Transverse colon (tissue), 4 donors: ENCODE measurements at regions not wholly inside any gene's neighbourhood (a gene's known extent, or its start where the extent isn't known, plus 50 kb on each side); places are given as distances from the start of the nearest gene placed in this dataset.

Experiments
- DNase-seq: peaks from one replicate; pipeline ENCODE4 v3.0.0-alpha.2; 2019
- H3K27ac ChIP-seq, 4 donors: fragments of 200-600 bp; sonication (generic); 2 replicates each; pipeline ENCODE4 v1.5.1; 2016 to 2018; ENCODE audit warnings: inconsistent platforms in 4 of 4
- H3K27me3 ChIP-seq: fragments of 200-600 bp; sonication (generic); 2 replicates; pipeline ENCODE4 v1.5.1; 2017; ENCODE audit warnings: inconsistent platforms
- H3K36me3 ChIP-seq, 4 donors: fragments of 200-600 bp; sonication (generic); 2 replicates each; pipeline ENCODE4 v1.5.1; 2017 to 2019; ENCODE audit warnings: inconsistent platforms in 4 of 4
- H3K4me1 ChIP-seq, 4 donors: fragments of 200-600 bp; sonication (generic); 2 replicates each; pipeline ENCODE4 v1.5.1; 2017 to 2020; ENCODE audit warnings: inconsistent platforms in 4 of 4
- H3K4me3 ChIP-seq, 4 donors: fragments of 200-600 bp; sonication (generic); 1 replicate in 1 of 4; 2 replicates in 3 of 4; pipeline versions ENCODE4 v1.5.1 to v1.6.1; 2017 to 2019; ENCODE audit warnings: inconsistent platforms in 4 of 4
- H3K9me3 ChIP-seq, 2 donors: fragments of 200-600 bp; sonication (generic); 2 replicates each; pipeline ENCODE4 v1.5.1; 2017 to 2019; ENCODE audit warnings: inconsistent platforms in 2 of 2
- CTCF ChIP-seq, 5 experiments: fragments of 200-600 bp in 3 of 5; fragments of 450-650 bp in 2 of 5; sonication (generic) in 3 of 5; IDR thresholded peaks; 1 replicate in 2 of 5; 2 replicates in 3 of 5; pipeline ENCODE4 v1.5.1; 2016 to 2017; ENCODE audit warnings: antibody characterized with exemption in 5 of 5, inconsistent platforms in 3 of 5, mild to moderate bottlenecking in 2 of 5, moderate library complexity in 1 of 5
- EP300 ChIP-seq: sonication (generic); formaldehyde crosslinking; IDR thresholded peaks from one replicate; pipeline ENCODE4 v1.6.1; 2017; ENCODE audit warnings: antibody characterized with exemption, low read depth
- POLR2A ChIP-seq: fragments of 450-650 bp; IDR thresholded peaks from one replicate; pipeline ENCODE4 v1.6.1; 2016; ENCODE audit warnings: antibody characterized with exemption, mild to moderate bottlenecking, moderate library complexity
- POLR2AphosphoS5 ChIP-seq, 3 donors: sonication (generic); formaldehyde crosslinking; IDR thresholded peaks; one replicate each; pipeline ENCODE4 v1.6.1; 2016; ENCODE audit warnings: antibody characterized with exemption in 3 of 3
- WGBS, 2 donors: methylation state at CpG; one replicate each; pipeline ENCODE4 v1.1.5; 2018; ENCODE audit warnings: low coverage in 1 of 2; 5-methylcytosine and 5-hydroxymethylcytosine counted together
- in situ Hi-C, 4 donors: fragments of 200-750 bp; cut with MboI; loops; one replicate each; pipeline versions ENCODE4 v1.15.0 to v1.15.1; 2017; ENCODE audit warnings: low sequenced_read_pairs in 3 of 4, low pct_ligation_motif_present in 1 of 4, low pct_unique_long_range_greater_than_20kb in 1 of 4
- intact Hi-C: fragments of 100-400 bp; cut with DNase I; formaldehyde crosslinking; loops from one replicate; pipeline ENCODE4 v1.15.1; 2023; ENCODE audit warnings: low total_unique reads

GRCh38 chr18:55778788-55779690, 191.0 kb upstream of the TCF4 start:
- intact Hi-C loops (no loop called here), in situ Hi-C loops (loop anchor here in 3 of 4 donors (25.0 kb wide), 2 partner anchors 367 to 542 kb away; no protein-coding TSS in a partner anchor)
- TF ChIP-seq POLR2AphosphoS5 (IDR thresholded peaks at IDR 0.05) (no peak), POLR2A (no peak), CTCF (IDR thresholded peaks at IDR 0.05) (no peak), EP300 (no peak)
- Histone ChIP-seq H3K4me3 (peak overlapping the region; percentile 30 to 62 (median 43)), H3K27ac (peak overlapping the region in 3 of 4 donors; percentile 42 to 63 (median 60)), H3K9me3 (no peaks in the 10 kb centered on the region), H3K36me3 (no peaks in the 10 kb centered on the region), H3K27me3 (peaks cover 12% of the 10 kb centered on the region), H3K4me1 (peaks cover 0 to 7% (median 0%) of the 10 kb centered on the region in 4 donors)
- 28 to 32% methylated on average over 12 to 17 of the region's 17 CpGs for WGBS, 2 donors
- DNase-seq, result no peak

GRCh38 chr18:55777666-55778304, 189.8 kb upstream of the TCF4 start:
- in situ Hi-C loops, result loop anchor here in 3 of 4 donors (25.0 kb wide), 2 partner anchors 365 to 540 kb away; no protein-coding TSS in a partner anchor
- no peak for DNase-seq
- 63 to 81% methylated on average over 4 to 5 of the region's 5 CpGs for WGBS, 2 donors
- Histone ChIP-seq H3K9me3 (no peaks in the 10 kb centered on the region), H3K27ac (no peak overlapping the region), H3K27me3 (peaks cover 12% of the 10 kb centered on the region), H3K36me3 (no peaks in the 10 kb centered on the region), H3K4me1 (peaks cover 0 to 7% (median 0%) of the 10 kb centered on the region in 4 donors), H3K4me3 (no peak overlapping the region)
- intact Hi-C loops, result no loop called here
- no peak for TF ChIP-seq POLR2AphosphoS5 (IDR thresholded peaks at IDR 0.05)
- no peak for TF ChIP-seq CTCF (IDR thresholded peaks at IDR 0.05)
- no peak for TF ChIP-seq EP300
- TF ChIP-seq POLR2A, result no peak

GRCh38 chr18:55775972-55776371, 188.0 kb upstream of the TCF4 start:
- 0 to 43% methylated on average over 1 to 2 of the region's 2 CpGs for WGBS, 2 donors
- TF ChIP-seq POLR2A (no peak), EP300 (no peak), CTCF (IDR thresholded peaks at IDR 0.05) (no peak), POLR2AphosphoS5 (IDR thresholded peaks at IDR 0.05) (no peak)
- no peak overlapping the region for H3K4me3 ChIP-seq
- intact Hi-C loops, result no loop called here
- H3K36me3 ChIP-seq, result no peaks in the 10 kb centered on the region
- peaks cover 0 to 6% (median 0%) of the 10 kb centered on the region in 4 donors for H3K4me1 ChIP-seq
- no peaks in the 10 kb centered on the region for H3K9me3 ChIP-seq
- peaks cover 12% of the 10 kb centered on the region for H3K27me3 ChIP-seq
- no peak overlapping the region for H3K27ac ChIP-seq
- in situ Hi-C loops, result loop anchor here in 3 of 4 donors (25.0 kb wide), 2 partner anchors 364 to 539 kb away; no protein-coding TSS in a partner anchor
- no peak for DNase-seq

GRCh38 chr18:55774505-55774904, 186.5 kb upstream of the TCF4 start:
- H3K4me3 ChIP-seq, result no peak overlapping the region
- in situ Hi-C loops, result no loop called here
- no peaks in the 10 kb centered on the region for H3K36me3 ChIP-seq
- intact Hi-C loops, result no loop called here
- WGBS, 2 donors, result 63 to 87% methylated on average over 2 to 5 of the region's 5 CpGs
- H3K9me3 ChIP-seq, result no peaks in the 10 kb centered on the region
- no peaks in the 10 kb centered on the region for H3K4me1 ChIP-seq
- no peak for DNase-seq
- H3K27me3 ChIP-seq, result peaks cover 1% of the 10 kb centered on the region
- no peak overlapping the region for H3K27ac ChIP-seq
- TF ChIP-seq POLR2A (no peak), CTCF (IDR thresholded peaks at IDR 0.05) (no peak), POLR2AphosphoS5 (IDR thresholded peaks at IDR 0.05) (no peak), EP300 (no peak)
